Umbilical cord (tissue), 1 donor: ENCODE measurements at regions not wholly inside any gene's neighbourhood (a gene's known extent, or its start where the extent isn't known, plus 50 kb on each side); places are given as distances from the start of the nearest gene placed in this dataset.

Experiments used
- DNase-seq: peaks from one replicate; pipeline ENCODE4 v3.0.0-alpha.2; 2015; ENCODE audit warnings: low spot score

DNA sequence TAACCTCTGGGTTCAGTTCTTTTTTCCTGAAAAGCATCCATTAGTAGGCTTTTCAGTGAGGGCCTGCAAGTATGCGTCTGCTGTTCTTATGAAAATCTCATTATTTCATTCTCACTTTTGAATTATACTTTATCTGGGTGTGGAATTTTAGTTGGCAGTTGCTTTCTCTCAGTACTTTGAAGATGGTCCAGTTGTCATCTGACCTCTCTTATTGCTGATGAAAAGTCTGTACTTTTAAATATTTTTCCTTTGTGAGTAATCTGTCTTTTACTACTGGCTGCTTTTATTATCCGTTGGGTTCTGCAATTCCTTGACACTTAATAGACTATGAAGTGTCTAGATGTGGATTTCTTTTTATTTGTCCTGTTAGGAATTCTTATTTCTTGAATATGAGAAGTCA lies 307.8 kb downstream of the CYP26B1 start:
- DNase-seq: peak; percentile 53

- DNase-seq: no peak
Measured at GRCh38 chr2:71834796-71835195, 312.9 kb downstream of the CYP26B1 start.

DNA sequence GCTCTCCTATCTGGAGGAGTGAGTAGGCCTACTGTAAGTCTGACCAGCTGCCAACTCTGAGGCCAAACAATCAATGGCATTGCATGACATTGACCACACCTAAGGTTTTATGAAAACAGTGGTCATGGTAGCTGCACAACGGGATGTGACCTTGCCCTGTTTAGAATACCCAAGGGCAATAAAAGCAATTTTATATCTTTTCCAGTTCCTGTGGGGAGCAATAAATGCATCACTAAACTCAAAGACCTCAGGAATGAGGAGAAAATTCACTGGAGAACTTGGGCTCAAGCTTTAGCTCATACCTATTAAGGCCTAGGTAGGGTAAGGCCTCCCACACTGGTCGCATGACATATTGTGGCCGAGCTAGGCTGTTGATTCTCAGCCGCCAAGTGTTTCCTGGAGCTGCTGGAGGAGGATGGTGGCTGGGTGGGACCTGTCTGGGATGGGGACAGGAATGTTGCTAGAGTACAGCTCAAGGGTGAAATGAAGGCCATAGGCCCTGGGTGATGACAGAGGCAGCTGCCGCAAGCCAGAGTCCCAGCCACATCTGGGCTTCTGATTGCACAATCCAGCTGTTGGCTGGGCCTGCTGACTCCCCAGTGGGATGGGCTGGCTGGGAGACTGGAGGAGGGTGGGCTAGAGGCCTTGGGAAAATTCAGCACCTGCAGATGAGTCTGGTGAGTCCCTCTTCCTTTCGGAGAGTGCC lies 313.7 kb downstream of the CYP26B1 start:
- DNase-seq: no peak

DNA sequence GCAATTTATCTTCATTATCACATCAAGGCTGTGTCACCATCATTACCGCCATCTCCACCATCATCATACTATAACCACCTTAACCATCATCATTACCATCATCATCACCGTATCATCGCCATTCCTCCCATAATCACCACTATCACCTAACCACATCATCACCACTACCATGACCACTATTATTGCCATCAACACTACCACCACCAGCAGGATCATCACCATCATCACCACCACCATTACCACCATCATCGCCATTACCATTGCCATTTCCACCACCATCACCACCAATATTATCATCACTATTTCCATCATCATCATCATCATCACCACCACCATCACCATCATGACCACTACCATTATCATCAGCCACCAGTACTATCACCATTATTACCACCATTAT lies 314.4 kb downstream of the CYP26B1 start:
- no peak for DNase-seq

DNA sequence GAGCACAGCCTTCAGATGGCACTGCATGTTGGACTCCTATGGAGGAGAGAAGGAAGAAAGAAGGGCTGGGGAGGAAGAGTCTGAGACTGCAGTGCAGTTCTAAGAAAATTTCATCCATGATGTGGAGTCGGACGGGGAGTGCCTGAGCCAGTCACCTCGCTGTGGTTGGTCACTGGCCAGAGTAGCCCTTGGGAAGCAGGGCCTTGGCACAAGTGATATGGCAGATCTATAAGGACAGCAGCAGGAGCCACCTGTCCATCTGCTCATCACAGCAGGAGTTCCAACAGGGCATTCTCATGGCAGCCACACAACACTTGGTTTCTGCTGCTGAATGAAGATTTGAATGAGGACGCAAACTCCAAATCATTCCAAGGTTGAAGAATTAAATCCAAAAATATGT lies 314.8 kb downstream of the CYP26B1 start:
- no peak for DNase-seq

- DNase-seq: no peak
Measured at GRCh38 chr2:71832388-71832787, 315.3 kb downstream of the CYP26B1 start.

DNA sequence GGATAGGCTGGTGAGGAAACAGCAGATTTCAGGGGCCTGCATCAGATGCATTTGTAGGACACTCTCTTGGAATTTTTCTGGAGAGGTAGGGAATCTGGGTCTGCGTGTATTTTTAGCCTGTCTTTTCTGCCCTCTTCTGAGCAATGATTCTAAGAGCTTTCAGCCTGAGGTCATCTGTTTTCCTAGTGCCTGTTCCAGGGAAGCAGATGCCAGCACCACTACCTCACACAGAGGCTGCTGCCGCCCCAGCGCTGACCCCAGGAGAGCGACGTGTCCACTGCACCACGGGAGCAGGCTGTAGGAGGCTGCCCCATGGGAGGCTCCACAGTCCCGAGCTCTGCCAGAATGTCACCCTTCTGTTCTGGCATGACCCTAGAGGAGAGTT lies 316.5 kb downstream of the CYP26B1 start:
- DNase-seq: peak; percentile 86

GRCh38 chr2:71830497-71831192 lies 317.0 kb downstream of the CYP26B1 start:
- DNase-seq: no peak

DNA sequence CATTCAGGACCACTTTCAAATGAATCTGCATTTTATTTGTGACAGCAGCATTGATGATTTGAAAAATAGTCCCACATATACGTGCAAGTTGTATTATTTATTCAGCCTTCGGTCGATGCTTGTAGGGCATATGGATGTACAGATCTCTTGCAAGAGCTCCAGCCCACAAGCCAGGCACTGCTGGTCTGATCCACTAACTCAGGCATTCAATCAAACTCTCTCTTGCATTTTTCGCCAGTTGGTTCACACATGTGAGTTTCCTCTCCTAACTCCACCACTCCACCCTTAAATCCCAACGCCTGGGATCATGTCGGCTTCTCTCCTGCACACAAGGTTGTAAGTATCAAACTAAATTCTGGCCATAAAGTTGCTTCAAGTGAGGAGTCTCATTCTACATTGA lies 318.7 kb downstream of the CYP26B1 start:
- DNase-seq: no peak

DNA sequence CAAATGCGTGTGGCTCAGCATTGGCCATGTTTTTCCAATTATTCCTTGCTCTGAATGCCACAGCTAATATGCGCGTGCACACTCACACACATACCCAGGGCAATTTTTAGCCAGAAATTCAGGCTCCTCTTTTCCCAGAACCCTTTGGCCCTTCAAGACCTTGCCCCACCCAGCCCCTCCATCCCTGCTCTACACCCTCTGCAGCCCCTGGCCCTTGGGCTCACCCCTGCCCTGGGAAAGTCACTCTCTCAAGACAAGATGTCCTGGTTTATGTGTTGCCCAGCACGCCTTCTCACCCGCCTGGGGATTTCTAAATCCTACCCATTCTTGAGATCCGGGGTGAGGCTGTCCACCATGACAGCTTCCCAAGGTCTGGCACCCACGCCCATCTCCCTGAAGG lies 319.7 kb downstream of the CYP26B1 start:
- DNase-seq: no peak

DNA sequence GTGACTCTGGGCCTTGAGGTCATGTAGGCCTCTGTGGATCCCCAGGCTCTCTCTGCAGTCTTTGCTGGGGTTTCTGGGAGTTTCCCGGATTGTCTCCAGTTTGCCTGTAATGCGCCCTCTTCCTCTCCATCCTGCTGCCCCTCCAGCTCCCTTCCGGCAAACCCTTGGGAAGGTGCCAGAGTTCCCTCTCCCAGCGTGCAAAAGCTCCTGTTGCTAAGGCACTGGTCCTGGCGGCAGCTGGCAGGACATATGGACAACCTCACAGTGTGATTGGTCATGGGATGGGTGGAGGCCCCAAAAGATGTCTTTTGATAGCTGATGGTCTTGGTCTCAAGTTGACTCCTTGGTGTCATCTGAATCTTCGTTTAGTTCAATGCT lies 320.1 kb downstream of the CYP26B1 start:
- DNase-seq: no peak

- DNase-seq: no peak
Measured at GRCh38 chr2:71826826-71827523, 320.7 kb downstream of the CYP26B1 start.

- no peak for DNase-seq
Measured at GRCh38 chr2:71826299-71826698, 321.4 kb downstream of the CYP26B1 start.

DNA sequence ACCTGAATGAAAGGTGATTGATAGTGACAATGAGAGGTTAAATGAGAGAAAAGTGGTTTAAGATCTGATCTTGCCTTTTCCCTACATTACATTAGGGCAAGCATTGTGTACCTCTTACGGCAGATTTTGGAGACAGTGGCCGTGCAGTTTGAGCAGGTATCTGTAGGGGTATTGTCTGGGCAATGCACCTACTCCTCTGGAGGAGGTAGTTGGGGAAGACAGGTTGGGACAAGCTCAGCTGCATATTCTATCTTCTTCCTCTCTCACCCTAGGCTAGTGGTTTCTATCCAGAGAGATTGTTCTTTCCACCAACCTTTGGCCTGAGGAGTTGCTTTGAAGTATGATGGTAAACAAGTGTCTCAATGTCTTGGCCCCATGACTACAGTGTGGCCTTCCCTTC lies 323.2 kb downstream of the CYP26B1 start:
- DNase-seq: no peak

DNA sequence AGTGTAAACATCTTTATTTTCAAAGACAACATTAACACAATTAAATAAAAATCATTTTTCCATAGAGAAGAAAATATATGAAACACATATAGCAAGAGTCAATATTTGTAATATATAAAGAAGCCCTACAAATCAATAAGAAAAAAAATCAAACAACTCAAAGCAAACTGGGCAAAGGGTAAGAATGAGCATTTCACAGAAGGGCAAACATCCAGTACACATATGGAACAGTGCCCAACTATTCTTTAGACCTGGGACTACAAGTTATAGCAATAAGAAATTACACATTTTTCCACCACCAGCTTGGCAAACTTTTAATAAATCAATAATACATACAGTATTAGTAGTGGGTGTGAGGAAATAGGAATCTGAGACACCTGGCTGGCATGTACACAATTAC lies 324.1 kb downstream of the CYP26B1 start:
- no peak for DNase-seq

GRCh38 chr2:71822463-71822862 lies 325.2 kb downstream of the CYP26B1 start:
- no peak for DNase-seq

DNA sequence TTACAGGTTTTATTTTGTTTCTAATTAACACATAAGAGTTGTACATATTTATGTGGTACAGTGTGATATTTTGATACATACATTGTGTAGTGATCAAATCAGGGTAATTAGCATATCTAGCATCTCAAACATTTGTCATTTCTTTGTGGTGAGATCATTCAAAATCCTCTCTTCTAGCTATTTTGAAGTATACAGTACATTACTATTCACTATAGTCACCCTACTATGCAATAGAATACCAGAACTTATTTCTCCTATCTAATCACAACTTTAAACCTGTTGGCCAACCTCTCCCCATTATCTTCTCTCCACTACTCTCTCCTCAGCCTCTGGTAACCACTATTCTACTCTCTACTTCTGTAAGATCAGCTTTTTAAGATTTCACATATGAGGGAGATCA lies 325.8 kb downstream of the CYP26B1 start:
- DNase-seq: no peak

GRCh38 chr2:71816815-71817214 lies 330.8 kb downstream of the CYP26B1 start:
- no peak for DNase-seq

- no peak for DNase-seq
Measured at GRCh38 chr2:71815701-71816474, 331.8 kb downstream of the CYP26B1 start.

GRCh38 chr2:71814885-71815284 lies 332.8 kb downstream of the CYP26B1 start:
- DNase-seq: no peak

DNA sequence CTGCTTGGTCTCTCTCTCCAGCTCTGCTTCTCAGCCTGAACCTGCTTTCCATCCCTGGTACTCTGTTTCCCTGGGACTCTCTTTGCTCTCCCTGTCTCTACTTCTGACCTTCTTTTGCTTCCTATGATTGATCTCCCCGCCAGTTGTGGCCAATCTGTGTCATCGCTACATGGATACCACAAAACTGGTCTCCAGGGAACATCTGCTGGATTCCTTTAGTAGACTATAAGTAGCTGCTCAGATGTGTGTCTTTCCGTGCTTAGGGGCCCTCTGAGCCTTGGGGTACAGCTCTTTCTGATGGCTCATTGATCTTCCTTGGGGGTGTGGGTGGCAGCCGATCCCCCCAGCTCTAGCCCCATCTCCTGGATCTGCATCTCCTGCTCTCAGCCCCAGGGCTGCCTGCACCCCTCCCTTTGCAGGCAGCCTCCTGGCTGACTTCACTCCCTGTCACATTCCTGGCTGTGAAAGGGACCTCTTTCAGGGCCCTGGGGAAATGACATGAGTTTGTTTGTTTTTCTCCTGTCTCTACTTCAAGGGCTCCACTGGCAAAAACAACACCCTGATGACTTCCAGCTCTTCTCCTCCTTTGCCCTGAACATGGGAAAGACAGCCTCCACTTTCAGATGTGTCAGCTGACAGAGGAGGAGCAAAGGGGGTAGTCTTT lies 333.7 kb downstream of the CYP26B1 start:
- DNase-seq: no peak

GRCh38 chr2:71813315-71813714 lies 334.3 kb downstream of the CYP26B1 start:
- no peak for DNase-seq
